ENCODE measurements at regions not wholly inside any gene's neighbourhood (a gene's known extent, or its start where the extent isn't known, plus 50 kb on each side); places are given as distances from the start of the nearest gene placed in this dataset.
"Not testable (repeated sequence)": the region's sequence is repeated elsewhere in the genome, so short reads cannot be mapped to it uniquely, and the experiment has no call there.

- not testable (repeated sequence) for DNase-seq
Measured at GRCh38 chr16:51230035-51230434, 79.0 kb upstream of the SALL1 start.

GRCh38 chr16:51228097-51228659, 77.1 kb upstream of the SALL1 start:
- DNase-seq, result no peak

GRCh38 chr16:51225878-51226277, 74.8 kb upstream of the SALL1 start:
- no peak for DNase-seq

GRCh38 chr16:51224317-51224716, 73.2 kb upstream of the SALL1 start:
- DNase-seq, result no peak

- no peak for DNase-seq
Measured at GRCh38 chr16:51222016-51222415, 70.9 kb upstream of the SALL1 start.

- no peak for DNase-seq
Measured at GRCh38 chr16:51211148-51211547, 60.1 kb upstream of the SALL1 start.

- DNase-seq, result no peak
Measured at GRCh38 chr16:51210087-51210486, 59.0 kb upstream of the SALL1 start.

- DNase-seq, result no peak
Measured at GRCh38 chr16:51201604-51202003, 50.5 kb upstream of the SALL1 start.

Data from nucleus accumbens (tissue), 56 donors.